KMS-11 (cell line): ENCODE measurements at regions not wholly inside any gene's neighbourhood (a gene's known extent, or its start where the extent isn't known, plus 50 kb on each side); places are given as distances from the start of the nearest gene placed in this dataset.

Experiments
- H2AFZ ChIP-seq: fragments of 200-600 bp; sonication (generic); 2 replicates; pipeline ENCODE4 v1.6.1; 2016; ENCODE audit warnings: antibody characterized with exemption, mixed run types, low read depth
- H3K27ac ChIP-seq: fragments of 200-600 bp; sonication (generic); 2 replicates; pipeline ENCODE4 v1.6.1; 2016; ENCODE audit warnings: mild to moderate bottlenecking, mixed run types
- H3K27me3 ChIP-seq: fragments of 200-600 bp; sonication (generic); 2 replicates; pipeline ENCODE4 v1.6.1; 2017; ENCODE audit warnings: mild to moderate bottlenecking, low read depth, mixed run types, moderate library complexity; ENCODE audit not compliant: insufficient read depth
- H3K36me3 ChIP-seq: fragments of 200-600 bp; sonication (generic); 2 replicates; pipeline ENCODE4 v1.6.1; 2017; ENCODE audit warnings: mild to moderate bottlenecking, mixed run types; ENCODE audit not compliant: insufficient read depth
- H3K4me1 ChIP-seq: fragments of 200-600 bp; sonication (generic); 2 replicates; pipeline ENCODE4 v1.6.1; 2016; ENCODE audit warnings: mild to moderate bottlenecking, low read depth, mixed run types; ENCODE audit not compliant: poor library complexity, severe bottlenecking
- H3K4me2 ChIP-seq: fragments of 200-600 bp; sonication (generic); 2 replicates; pipeline ENCODE4 v1.7.0; 2016; ENCODE audit warnings: mild to moderate bottlenecking, mixed run types
- H3K4me3 ChIP-seq: fragments of 200-600 bp; sonication (generic); IDR thresholded peaks from 2 replicates; pipeline ENCODE4 v1.6.1; 2017; ENCODE audit warnings: low read depth, low read length, mixed read lengths; ENCODE audit not compliant: insufficient read depth
- H3K79me2 ChIP-seq: fragments of 200-600 bp; sonication (generic); 2 replicates; pipeline ENCODE4 v1.6.1; 2016; ENCODE audit warnings: low read depth, mixed run types; ENCODE audit not compliant: insufficient read depth
- H3K9ac ChIP-seq: fragments of 200-600 bp; sonication (generic); 2 replicates; pipeline ENCODE4 v1.6.1; 2016; ENCODE audit warnings: mild to moderate bottlenecking, mixed run types
- H4K20me1 ChIP-seq: fragments of 200-600 bp; sonication (generic); 2 replicates; pipeline ENCODE4 v1.6.1; 2016; ENCODE audit warnings: mild to moderate bottlenecking, mixed run types; ENCODE audit not compliant: insufficient read depth
- TF ChIP-seq, protein P1 (sequence below): fragments of 200-600 bp; sonication (generic); conservative IDR thresholded peaks from 2 replicates; pipeline ENCODE4 v1.6.1; 2017; ENCODE audit warnings: low read depth, mild to moderate bottlenecking, antibody characterized with exemption, low read length, moderate library complexity, mixed read lengths

GRCh38 chr7:118330388-118330787 lies 105.9 kb downstream of the ANKRD7 start:
- H3K36me3 ChIP-seq: no peaks in the 10 kb centered on the region
- H3K4me2 ChIP-seq: no peak overlapping the region
- H3K27ac ChIP-seq: no peak overlapping the region
- no peaks in the 10 kb centered on the region for H3K4me1 ChIP-seq
- H4K20me1 ChIP-seq: no peaks in the 10 kb centered on the region
- H2AFZ ChIP-seq: no peak overlapping the region
- no peaks in the 10 kb centered on the region for H3K79me2 ChIP-seq
- no peak overlapping the region for H3K4me3 ChIP-seq
- H3K27me3 ChIP-seq: no peaks in the 10 kb centered on the region
- H3K9ac ChIP-seq: no peak overlapping the region
- TF ChIP-seq, protein P1, sequence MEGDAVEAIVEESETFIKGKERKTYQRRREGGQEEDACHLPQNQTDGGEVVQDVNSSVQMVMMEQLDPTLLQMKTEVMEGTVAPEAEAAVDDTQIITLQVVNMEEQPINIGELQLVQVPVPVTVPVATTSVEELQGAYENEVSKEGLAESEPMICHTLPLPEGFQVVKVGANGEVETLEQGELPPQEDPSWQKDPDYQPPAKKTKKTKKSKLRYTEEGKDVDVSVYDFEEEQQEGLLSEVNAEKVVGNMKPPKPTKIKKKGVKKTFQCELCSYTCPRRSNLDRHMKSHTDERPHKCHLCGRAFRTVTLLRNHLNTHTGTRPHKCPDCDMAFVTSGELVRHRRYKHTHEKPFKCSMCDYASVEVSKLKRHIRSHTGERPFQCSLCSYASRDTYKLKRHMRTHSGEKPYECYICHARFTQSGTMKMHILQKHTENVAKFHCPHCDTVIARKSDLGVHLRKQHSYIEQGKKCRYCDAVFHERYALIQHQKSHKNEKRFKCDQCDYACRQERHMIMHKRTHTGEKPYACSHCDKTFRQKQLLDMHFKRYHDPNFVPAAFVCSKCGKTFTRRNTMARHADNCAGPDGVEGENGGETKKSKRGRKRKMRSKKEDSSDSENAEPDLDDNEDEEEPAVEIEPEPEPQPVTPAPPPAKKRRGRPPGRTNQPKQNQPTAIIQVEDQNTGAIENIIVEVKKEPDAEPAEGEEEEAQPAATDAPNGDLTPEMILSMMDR: no peak

DNA sequence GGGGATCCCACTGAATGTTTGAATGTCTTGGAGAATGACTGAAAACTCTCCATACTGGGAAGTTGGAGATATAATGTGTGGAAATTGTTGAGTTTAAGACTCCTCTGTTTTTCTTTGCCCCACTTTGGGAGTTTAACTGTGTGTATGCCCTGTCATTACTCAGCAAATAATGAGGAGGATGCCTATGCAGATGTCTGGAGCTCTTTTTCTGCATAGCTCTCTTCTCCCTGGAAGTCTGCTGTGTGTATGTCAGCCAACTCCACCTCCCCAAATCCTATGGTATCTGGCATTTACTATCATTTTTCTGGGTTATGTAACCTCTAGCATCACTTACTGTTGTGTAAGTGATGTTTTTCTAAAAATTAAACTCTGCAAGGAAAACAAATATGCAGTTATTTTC lies 122.2 kb downstream of the ANKRD7 start:
- H3K4me1 ChIP-seq: peaks cover 5% of the 10 kb centered on the region
- TF ChIP-seq, protein P1: no peak
- no peak overlapping the region for H3K9ac ChIP-seq
- no peaks in the 10 kb centered on the region for H3K36me3 ChIP-seq
- H2AFZ ChIP-seq: no peak overlapping the region
- H3K4me2 ChIP-seq: no peak overlapping the region
- H4K20me1 ChIP-seq: no peaks in the 10 kb centered on the region
- H3K79me2 ChIP-seq: no peaks in the 10 kb centered on the region
- H3K27ac ChIP-seq: no peak overlapping the region
- no peak overlapping the region for H3K4me3 ChIP-seq
- H3K27me3 ChIP-seq: no peaks in the 10 kb centered on the region

- TF ChIP-seq, protein P1: no peak
- H3K9ac ChIP-seq: no peak overlapping the region
- H3K36me3 ChIP-seq: no peaks in the 10 kb centered on the region
- no peak overlapping the region for H3K4me2 ChIP-seq
- H4K20me1 ChIP-seq: no peaks in the 10 kb centered on the region
- H2AFZ ChIP-seq: no peak overlapping the region
- no peaks in the 10 kb centered on the region for H3K79me2 ChIP-seq
- H3K27me3 ChIP-seq: no peaks in the 10 kb centered on the region
- peaks cover 5% of the 10 kb centered on the region for H3K4me1 ChIP-seq
- no peak overlapping the region for H3K27ac ChIP-seq
- no peak overlapping the region for H3K4me3 ChIP-seq
Measured at GRCh38 chr7:118349604-118350003, 125.1 kb downstream of the ANKRD7 start.

- Histone ChIP-seq H3K79me2 (no peaks in the 10 kb centered on the region), H4K20me1 (no peaks in the 10 kb centered on the region), H3K4me2 (no peak overlapping the region), H3K27ac (no peak overlapping the region), H3K4me3 (no peak overlapping the region), H2AFZ (no peak overlapping the region), H3K36me3 (no peaks in the 10 kb centered on the region), H3K9ac (no peak overlapping the region), H3K27me3 (no peaks in the 10 kb centered on the region), H3K4me1 (peaks cover 5% of the 10 kb centered on the region)
- TF ChIP-seq, protein P1: no peak
Measured at GRCh38 chr7:118350260-118350659, 125.8 kb downstream of the ANKRD7 start.
